K562 (cell line): ENCODE measurements at regions not wholly inside any gene's neighbourhood (a gene's known extent, or its start where the extent isn't known, plus 50 kb on each side); places are given as distances from the start of the nearest gene placed in this dataset.

Experiments used
- ATAC-seq: fragments of 200-7000 bp; cut with Tn5 transposase; 3 replicates; pipeline ENCODE4 v1.9.1; 2020; ENCODE audit warnings: moderate library complexity
- BruUV-seq: library from RNA; stranded (reverse); fragments of 400-500 nt; replicated peaks from 2 replicates; lab custom pipeline; 2021; lab: Mats Ljungman, UMichigan
- CTCF ChIA-PET: fragments of 300-600 bp; formaldehyde crosslinking; extraction: SDS; loops from one replicate; lab custom pipeline; 2021; ENCODE audit warnings: low intra/inter-chr PET ratio; lab: Yijun Ruan, JAX
- POLR2A ChIA-PET: fragments of 300-600, 350-650 bp; sonication (Branson Sonifier 250); formaldehyde crosslinking; extraction: SDS; loops from one replicate; lab custom pipeline; 2021; ENCODE audit warnings: antibody characterized with exemption, inconsistent platforms; lab: Yijun Ruan, JAX
- DNase-seq, 4 experiments: peaks; one replicate each; pipeline versions ENCODE4 v3.0.0 to v3.0.0-alpha.2; 2011 to 2018; ENCODE audit warnings: low spot score in 3 of 4, mixed read lengths in 3 of 4; ENCODE audit errors: extremely low read depth in 1 of 4
- FAIRE-seq: peaks from 2 replicates; lab custom pipeline; 2011; peaks lifted over from hg19 to GRCh38; lab: Jason Lieb, UNC
- H2AFZ ChIP-seq: 2 replicates; pipeline ENCODE4 v1.6.0; 2011; ENCODE audit warnings: low read depth, low read length, control low read depth, inconsistent platforms
- H3K27ac ChIP-seq: fragments of 200-600 bp; 3 replicates; pipeline ENCODE4 v1.8.0; 2011; ENCODE audit warnings: low read depth, mild to moderate bottlenecking, control low read depth, inconsistent platforms, low read length, moderate library complexity, mixed read lengths; ENCODE audit errors: extremely low read depth
- H3K27me3 ChIP-seq, 2 experiments: fragments of 300-600 bp in 1 of 2; 2 replicates in 1 of 2; 3 replicates in 1 of 2; pipeline versions ENCODE4 v1.6.0 to v1.8.0; 2011; ENCODE audit warnings: inconsistent platforms in 2 of 2, low read length in 2 of 2, mild to moderate bottlenecking in 1 of 2, mixed read lengths in 1 of 2, moderate library complexity in 1 of 2; ENCODE audit not compliant: control insufficient read depth in 2 of 2, insufficient read depth in 2 of 2
- H3K36me3 ChIP-seq: fragments of 300-600 bp; 3 replicates; pipeline ENCODE4 v1.8.0; 2011; ENCODE audit warnings: mild to moderate bottlenecking, low read length, inconsistent platforms; ENCODE audit not compliant: control insufficient read depth, insufficient read depth
- H3K4me1 ChIP-seq, 2 experiments: fragments of 200-600 bp in 1 of 2; replicated peaks in 1 of 2; 2 replicates in 1 of 2; 3 replicates in 1 of 2; pipeline versions ENCODE4 v1.5.1 to v1.8.0; 2011; ENCODE audit warnings: inconsistent platforms in 2 of 2, low read length in 2 of 2, mild to moderate bottlenecking in 1 of 2, mixed read lengths in 1 of 2, moderate library complexity in 1 of 2; ENCODE audit not compliant: control insufficient read depth in 2 of 2, insufficient read depth in 2 of 2
- H3K4me2 ChIP-seq: 2 replicates; pipeline ENCODE4 v1.6.1; 2011; ENCODE audit warnings: low read length, control low read depth, inconsistent platforms, mixed read lengths; ENCODE audit not compliant: insufficient read depth
- H3K4me3 ChIP-seq: fragments of 200-600 bp; sonication (generic), shearing (Covaris generic); 2 replicates; pipeline ENCODE4 v1.5.1; 2016; ENCODE audit warnings: control low read depth, inconsistent platforms
- H3K79me2 ChIP-seq: fragments of 200-600 bp; 3 replicates; pipeline ENCODE4 v1.8.0; 2011; ENCODE audit warnings: low read length, inconsistent platforms; ENCODE audit not compliant: control insufficient read depth, insufficient read depth
- H3K9ac ChIP-seq, 2 experiments: 2 replicates each; pipeline versions ENCODE4 v1.6.0 to v1.6.1; 2011; ENCODE audit warnings: low read depth in 2 of 2, low read length in 2 of 2, control low read depth in 1 of 2, inconsistent platforms in 1 of 2, mild to moderate bottlenecking in 1 of 2, mixed read lengths in 1 of 2; ENCODE audit not compliant: insufficient read depth in 1 of 2
- H3K9me1 ChIP-seq: one replicate; pipeline ENCODE4 v1.6.0; 2011; ENCODE audit warnings: inconsistent platforms, mild to moderate bottlenecking, low read length, moderate library complexity; ENCODE audit not compliant: control insufficient read depth, insufficient read depth
- H3K9me3 ChIP-seq: replicated peaks from 2 replicates; pipeline ENCODE4 v1.5.1; 2011; ENCODE audit warnings: low read depth, low read length, inconsistent platforms; ENCODE audit not compliant: control insufficient read depth, insufficient read depth
- H4K20me1 ChIP-seq: replicated peaks from 2 replicates; pipeline ENCODE4 v1.6.1; 2011; ENCODE audit warnings: low read length, inconsistent platforms, mixed read lengths; ENCODE audit not compliant: control insufficient read depth, insufficient read depth
- CBX2 ChIP-seq: fragments of 200-600 bp; sonication (generic); IDR thresholded peaks from one replicate; pipeline ENCODE4 v1.6.1; 2012; ENCODE audit warnings: mild to moderate bottlenecking, low read length, inconsistent platforms; ENCODE audit not compliant: insufficient read depth, poor library complexity, severe bottlenecking
- CEBPB ChIP-seq: fragments of 450-650 bp; IDR thresholded peaks from 2 replicates; pipeline ENCODE4 v1.6.1; 2016; ENCODE audit warnings: missing genetic modification characterization, missing compliant biosample characterization
- CHD1 ChIP-seq: fragments of 200-600 bp; sonication (generic); IDR thresholded peaks from one replicate; pipeline ENCODE4 v1.6.1; 2012; ENCODE audit warnings: mild to moderate bottlenecking, moderate library complexity, low read length, inconsistent platforms
- MBD2 ChIP-seq: sonication (generic); IDR thresholded peaks from 2 replicates; pipeline ENCODE4 v1.6.1; 2016; ENCODE audit warnings: low read depth, borderline replicate concordance
- NCOA6 ChIP-seq: fragments of 450-650 bp; IDR thresholded peaks from 2 replicates; pipeline ENCODE4 v1.6.1; 2017; ENCODE audit warnings: mild to moderate bottlenecking
- POLR2AphosphoS5 ChIP-seq: IDR thresholded peaks from 2 replicates; pipeline ENCODE4 v1.6.1; 2011; ENCODE audit warnings: mild to moderate bottlenecking, low read depth, low read length, moderate library complexity; ENCODE audit not compliant: control insufficient read depth, insufficient read depth
- POLR2H ChIP-seq: IDR thresholded peaks from 2 replicates; pipeline ENCODE4 v1.6.1; 2016; ENCODE audit warnings: missing genetic modification characterization, low read depth, mild to moderate bottlenecking, control low read depth, missing compliant biosample characterization, moderate library complexity
- PURB ChIP-seq: sonication (generic); formaldehyde crosslinking; IDR thresholded peaks from 2 replicates; pipeline ENCODE4 v1.9.0; 2021; ENCODE audit warnings: low read depth, mild to moderate bottlenecking, missing genetic modification reagents
- SMAD3 ChIP-seq: fragments of 450-650 bp; formaldehyde crosslinking; conservative IDR thresholded peaks from 2 replicates; pipeline ENCODE4 v1.4.0; 2020; ENCODE audit warnings: mild to moderate bottlenecking
- THRAP3 ChIP-seq: fragments of 450-650 bp; IDR thresholded peaks from 2 replicates; pipeline ENCODE4 v1.6.1; 2016; ENCODE audit warnings: mild to moderate bottlenecking, inconsistent platforms, borderline replicate concordance
- ZBTB8A ChIP-seq: fragments of 450-650 bp; IDR thresholded peaks from 2 replicates; pipeline ENCODE4 v1.6.1; 2018; ENCODE audit warnings: mild to moderate bottlenecking, moderate library complexity; ENCODE audit not compliant: partially characterized antibody
- ZNF644 ChIP-seq: fragments of 200-800 bp; sonication (Bioruptor generic); IDR thresholded peaks from 2 replicates; pipeline ENCODE4 v1.6.1; 2016; ENCODE audit warnings: low read depth, missing genetic modification characterization, missing compliant biosample characterization
- ZNF696 ChIP-seq: fragments of 250-450 bp; sonication (Bioruptor Pico); conservative IDR thresholded peaks from 2 replicates; pipeline ENCODE4 v1.4.0; 2020; ENCODE audit warnings: mild to moderate bottlenecking, moderate library complexity
- in situ Hi-C: fragments of 300-500 bp; cut with MboI; formaldehyde crosslinking; loops from 4 replicates; pipeline ENCODE4 v1.15.0; 2018; ENCODE audit warnings: inconsistent platforms, mixed read lengths
- intact Hi-C: fragments of 100-400 bp; cut with micrococcal nuclease; formaldehyde crosslinking; loops from 2 replicates; pipeline ENCODE4 v1.14.2; 2022
- TF ChIP-seq, protein P1 (sequence below): sonication (generic); formaldehyde crosslinking; IDR thresholded peaks from 2 replicates; pipeline ENCODE4 v1.8.0; 2022; ENCODE audit warnings: mild to moderate bottlenecking, low read depth, missing genetic modification reagents
- TF ChIP-seq, protein P2 (sequence below): fragments of 250-450 bp; sonication (Bioruptor Pico); IDR thresholded peaks from 2 replicates; pipeline ENCODE4 v1.8.0; 2021; ENCODE audit warnings: moderate library complexity, mild to moderate bottlenecking, inconsistent platforms

DNA sequence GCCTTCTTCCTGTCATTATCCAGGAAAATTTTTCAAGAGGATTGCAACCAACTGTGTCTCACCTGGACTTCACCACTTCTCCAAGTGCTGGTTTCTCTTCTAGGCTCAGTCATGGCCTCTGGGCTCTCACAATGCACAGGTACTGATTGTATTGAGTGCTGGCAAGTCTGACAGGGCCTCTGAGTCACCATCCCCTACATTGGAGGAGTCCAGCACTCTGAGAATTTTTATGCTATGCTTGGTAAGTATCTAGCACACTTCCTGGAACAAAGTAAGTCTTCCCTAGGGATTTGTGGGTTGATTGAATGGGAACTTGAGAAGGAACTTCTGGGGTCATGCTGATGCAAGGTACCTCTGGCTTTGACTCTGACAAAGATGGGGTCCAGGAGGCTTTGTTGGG lies 147.2 kb upstream of the CELF4 start:
- FAIRE-seq: no peak
- Histone ChIP-seq H2AFZ (no peak overlapping the region), H3K27ac (no peak overlapping the region), H4K20me1 (no peaks in the 10 kb centered on the region), H3K4me2 (no peak overlapping the region), H3K9me1 (no peaks in the 10 kb centered on the region), H3K9me3 (no peaks in the 10 kb centered on the region), H3K27me3 (no peaks in the 10 kb centered on the region), H3K4me3 (no peak overlapping the region), H3K79me2 (no peaks in the 10 kb centered on the region), H3K9ac (no peak overlapping the region), H3K36me3 (no peaks in the 10 kb centered on the region), H3K4me1 (no peaks in the 10 kb centered on the region)
- ChIA-PET CTCF (no interaction called here), POLR2A (no interaction called here)
- in situ Hi-C loops (no loop called here), intact Hi-C loops (no loop called here)
- no peak for ATAC-seq
- no peak for DNase-seq
- BruUV-seq: no TSS peak
- TF ChIP-seq POLR2AphosphoS5 (no peak), MBD2 (no peak), SMAD3 (no peak), CBX2 (no peak), ZBTB8A (no peak), CEBPB (tag) (no peak), ZNF696 (CRISPR knock-in tag) (no peak), NCOA6 (no peak), PURB (CRISPR knock-in tag) (no peak), CHD1 (no peak), ZNF644 (no peak), POLR2H (no peak), THRAP3 (no peak)
- TF ChIP-seq, protein P1, sequence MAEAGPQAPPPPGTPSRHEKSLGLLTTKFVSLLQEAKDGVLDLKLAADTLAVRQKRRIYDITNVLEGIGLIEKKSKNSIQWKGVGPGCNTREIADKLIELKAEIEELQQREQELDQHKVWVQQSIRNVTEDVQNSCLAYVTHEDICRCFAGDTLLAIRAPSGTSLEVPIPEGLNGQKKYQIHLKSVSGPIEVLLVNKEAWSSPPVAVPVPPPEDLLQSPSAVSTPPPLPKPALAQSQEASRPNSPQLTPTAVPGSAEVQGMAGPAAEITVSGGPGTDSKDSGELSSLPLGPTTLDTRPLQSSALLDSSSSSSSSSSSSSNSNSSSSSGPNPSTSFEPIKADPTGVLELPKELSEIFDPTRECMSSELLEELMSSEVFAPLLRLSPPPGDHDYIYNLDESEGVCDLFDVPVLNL (CRISPR knock-in tag): no peak
- TF ChIP-seq, protein P2, sequence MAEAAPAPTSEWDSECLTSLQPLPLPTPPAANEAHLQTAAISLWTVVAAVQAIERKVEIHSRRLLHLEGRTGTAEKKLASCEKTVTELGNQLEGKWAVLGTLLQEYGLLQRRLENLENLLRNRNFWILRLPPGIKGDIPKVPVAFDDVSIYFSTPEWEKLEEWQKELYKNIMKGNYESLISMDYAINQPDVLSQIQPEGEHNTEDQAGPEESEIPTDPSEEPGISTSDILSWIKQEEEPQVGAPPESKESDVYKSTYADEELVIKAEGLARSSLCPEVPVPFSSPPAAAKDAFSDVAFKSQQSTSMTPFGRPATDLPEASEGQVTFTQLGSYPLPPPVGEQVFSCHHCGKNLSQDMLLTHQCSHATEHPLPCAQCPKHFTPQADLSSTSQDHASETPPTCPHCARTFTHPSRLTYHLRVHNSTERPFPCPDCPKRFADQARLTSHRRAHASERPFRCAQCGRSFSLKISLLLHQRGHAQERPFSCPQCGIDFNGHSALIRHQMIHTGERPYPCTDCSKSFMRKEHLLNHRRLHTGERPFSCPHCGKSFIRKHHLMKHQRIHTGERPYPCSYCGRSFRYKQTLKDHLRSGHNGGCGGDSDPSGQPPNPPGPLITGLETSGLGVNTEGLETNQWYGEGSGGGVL (CRISPR knock-in tag): no peak
